Parathyroid adenoma (tissue), 2 donors: ENCODE measurements at regions not wholly inside any gene's neighbourhood (a gene's known extent, or its start where the extent isn't known, plus 50 kb on each side); places are given as distances from the start of the nearest gene placed in this dataset.

Source experiments
- H2AFZ ChIP-seq: fragments of 300-600 bp; sonication (generic); one replicate; pipeline ENCODE4 v1.7.0; 2017; ENCODE audit warnings: antibody characterized with exemption, mild to moderate bottlenecking
- H3K27ac ChIP-seq: fragments of 300-600 bp; sonication (generic); one replicate; pipeline ENCODE4 v1.7.0; 2017
- H3K27me3 ChIP-seq: fragments of 300-600 bp; sonication (generic); one replicate; pipeline ENCODE4 v1.7.0; 2017; ENCODE audit warnings: low read length; ENCODE audit not compliant: control insufficient read depth, insufficient read depth
- H3K36me3 ChIP-seq: fragments of 300-600 bp; sonication (generic); one replicate; pipeline ENCODE4 v1.7.0; 2017; ENCODE audit warnings: low read length; ENCODE audit not compliant: control insufficient read depth, insufficient read depth
- H3K4me1 ChIP-seq: fragments of 300-600 bp; sonication (generic); one replicate; pipeline ENCODE4 v1.7.0; 2017; ENCODE audit warnings: control low read depth
- H3K4me2 ChIP-seq: fragments of 300-600 bp; sonication (generic); one replicate; pipeline ENCODE4 v1.7.0; 2017; ENCODE audit warnings: low read length
- H3K4me3 ChIP-seq: fragments of 300-600 bp; sonication (generic); one replicate; pipeline ENCODE4 v1.7.0; 2017; ENCODE audit warnings: low read depth, low read length
- H3K79me2 ChIP-seq: fragments of 300-600 bp; sonication (generic); one replicate; pipeline ENCODE4 v1.7.0; 2017; ENCODE audit warnings: control low read depth
- H3K9ac ChIP-seq: fragments of 300-600 bp; sonication (generic); one replicate; pipeline ENCODE4 v1.7.0; 2017; ENCODE audit warnings: mild to moderate bottlenecking
- H3K9me3 ChIP-seq: fragments of 300-600 bp; sonication (generic); one replicate; pipeline ENCODE4 v1.7.0; 2017; ENCODE audit warnings: low read length; ENCODE audit not compliant: control insufficient read depth
- CTCF ChIP-seq: fragments of 300-600 bp; sonication (generic); IDR thresholded peaks from one replicate; pipeline ENCODE4 v1.7.0; 2017; ENCODE audit warnings: antibody characterized with exemption, mild to moderate bottlenecking
- donor health status: primary hyperparathyroidism.

DNA sequence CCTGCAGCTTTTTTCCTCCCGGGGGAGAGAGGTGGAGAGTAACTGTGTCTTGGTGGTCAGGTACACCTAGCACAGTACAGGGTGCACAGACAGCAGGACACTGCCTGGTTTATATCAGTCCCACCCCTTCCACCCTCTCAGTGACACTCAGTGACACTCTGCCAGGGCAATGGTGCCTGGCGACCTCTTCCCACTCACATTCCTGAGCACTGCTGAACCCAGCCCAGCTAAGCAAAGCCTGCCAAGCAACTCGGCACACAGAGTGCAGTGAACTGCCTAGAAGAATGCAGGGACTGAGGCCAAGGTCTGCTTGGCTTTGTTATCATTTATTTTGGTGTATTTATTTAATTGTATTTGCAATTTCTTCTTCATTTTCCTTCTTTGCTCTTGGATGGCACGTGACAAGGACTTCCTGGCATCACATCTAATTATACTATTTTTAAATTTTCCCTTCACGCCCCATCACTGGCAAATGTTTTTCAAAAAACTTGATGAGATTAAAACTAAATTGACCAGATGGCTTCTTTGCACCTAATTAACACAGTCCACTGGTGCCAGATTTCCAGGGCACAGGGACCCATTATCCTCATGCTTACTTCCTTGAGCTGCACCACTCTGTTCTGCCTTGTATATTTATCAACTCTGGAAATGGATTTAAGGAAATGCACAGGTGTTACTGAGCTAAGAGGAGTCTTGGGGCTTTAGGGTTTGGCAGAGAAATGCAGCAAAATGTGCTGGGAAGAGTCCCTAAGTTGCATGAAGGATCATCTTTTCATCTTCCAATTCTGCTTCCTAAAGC is 205.6 kb downstream of the ADAMTS15 start:
- Histone ChIP-seq H2AFZ (no peak overlapping the region), H3K4me3 (no peak overlapping the region), H3K27ac (peak overlapping the region; percentile 47), H3K9ac (no peak overlapping the region), H3K27me3 (no peaks in the 10 kb centered on the region), H3K9me3 (no peaks in the 10 kb centered on the region), H3K4me1 (peaks cover 14% of the 10 kb centered on the region), H3K4me2 (peak overlapping the region; percentile 8), H3K79me2 (no peaks in the 10 kb centered on the region), H3K36me3 (no peaks in the 10 kb centered on the region)
- no peak for TF ChIP-seq CTCF

- H3K9me3 ChIP-seq = no peaks in the 10 kb centered on the region
- H3K4me1 ChIP-seq = peaks cover 14% of the 10 kb centered on the region
- TF ChIP-seq CTCF = no peak
- H2AFZ ChIP-seq = no peak overlapping the region
- no peaks in the 10 kb centered on the region for H3K79me2 ChIP-seq
- H3K27me3 ChIP-seq = no peaks in the 10 kb centered on the region
- no peak overlapping the region for H3K4me3 ChIP-seq
- H3K4me2 ChIP-seq = no peak overlapping the region
- no peak overlapping the region for H3K9ac ChIP-seq
- H3K36me3 ChIP-seq = no peaks in the 10 kb centered on the region
- H3K27ac ChIP-seq = no peak overlapping the region
These were observed 206.9 kb downstream of the ADAMTS15 start for GRCh38 chr11:130655300-130655699.

GRCh38 chr11:130666781-130667251 is 218.4 kb downstream of the ADAMTS15 start:
- Histone ChIP-seq H3K36me3 (no peaks in the 10 kb centered on the region), H3K9ac (no peak overlapping the region), H3K4me3 (no peak overlapping the region), H3K4me2 (no peak overlapping the region), H2AFZ (no peak overlapping the region), H3K9me3 (no peaks in the 10 kb centered on the region), H3K79me2 (no peaks in the 10 kb centered on the region), H3K4me1 (no peaks in the 10 kb centered on the region), H3K27me3 (no peaks in the 10 kb centered on the region), H3K27ac (no peak overlapping the region)
- no peak for TF ChIP-seq CTCF

- Histone ChIP-seq H3K9ac (no peak overlapping the region), H3K4me2 (no peak overlapping the region), H2AFZ (no peak overlapping the region), H3K27ac (no peak overlapping the region), H3K27me3 (no peaks in the 10 kb centered on the region), H3K9me3 (no peaks in the 10 kb centered on the region), H3K79me2 (no peaks in the 10 kb centered on the region), H3K36me3 (no peaks in the 10 kb centered on the region), H3K4me1 (no peaks in the 10 kb centered on the region), H3K4me3 (no peak overlapping the region)
- no peak for TF ChIP-seq CTCF
These were observed 220.3 kb downstream of the ADAMTS15 start for GRCh38 chr11:130668751-130669150.

DNA sequence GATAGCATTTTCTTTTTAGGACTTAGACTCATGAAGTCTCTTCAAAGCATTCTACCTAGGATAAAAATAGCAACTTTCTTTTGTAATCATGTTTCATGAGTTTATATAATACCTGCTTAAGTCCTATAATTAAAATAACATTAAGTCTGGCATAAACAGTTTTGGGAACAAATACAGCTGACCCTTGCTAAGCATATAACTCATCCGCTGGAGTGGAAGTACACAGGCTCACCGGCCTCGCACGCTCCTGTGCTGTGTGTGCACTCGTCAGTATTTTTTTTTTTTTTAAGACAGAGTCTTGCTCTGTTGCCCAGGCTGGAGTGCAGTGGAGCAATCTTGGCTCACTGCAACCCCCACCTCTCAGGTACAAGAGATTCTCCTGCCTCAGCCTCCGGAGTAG is 221.8 kb downstream of the ADAMTS15 start:
- Histone ChIP-seq H3K4me3 (no peak overlapping the region), H3K4me1 (no peaks in the 10 kb centered on the region), H2AFZ (no peak overlapping the region), H3K4me2 (no peak overlapping the region), H3K9ac (no peak overlapping the region), H3K79me2 (no peaks in the 10 kb centered on the region), H3K27ac (no peak overlapping the region), H3K36me3 (no peaks in the 10 kb centered on the region), H3K27me3 (no peaks in the 10 kb centered on the region), H3K9me3 (no peaks in the 10 kb centered on the region)
- TF ChIP-seq CTCF = no peak
